ENCODE measurements at regions not wholly inside any gene's neighbourhood (a gene's known extent, or its start where the extent isn't known, plus 50 kb on each side); places are given as distances from the start of the nearest gene placed in this dataset.

- no peak for DNase-seq
- Histone ChIP-seq H3K4me3 (ENCODE audit: low read depth, low read length) (no peak overlapping the region), H3K27me3 (replicated peaks) (no peaks in the 10 kb centered on the region), H3K27ac (no peak overlapping the region), H3K36me3 (replicated peaks) (no peaks in the 10 kb centered on the region)
- TF ChIP-seq, protein P1, sequence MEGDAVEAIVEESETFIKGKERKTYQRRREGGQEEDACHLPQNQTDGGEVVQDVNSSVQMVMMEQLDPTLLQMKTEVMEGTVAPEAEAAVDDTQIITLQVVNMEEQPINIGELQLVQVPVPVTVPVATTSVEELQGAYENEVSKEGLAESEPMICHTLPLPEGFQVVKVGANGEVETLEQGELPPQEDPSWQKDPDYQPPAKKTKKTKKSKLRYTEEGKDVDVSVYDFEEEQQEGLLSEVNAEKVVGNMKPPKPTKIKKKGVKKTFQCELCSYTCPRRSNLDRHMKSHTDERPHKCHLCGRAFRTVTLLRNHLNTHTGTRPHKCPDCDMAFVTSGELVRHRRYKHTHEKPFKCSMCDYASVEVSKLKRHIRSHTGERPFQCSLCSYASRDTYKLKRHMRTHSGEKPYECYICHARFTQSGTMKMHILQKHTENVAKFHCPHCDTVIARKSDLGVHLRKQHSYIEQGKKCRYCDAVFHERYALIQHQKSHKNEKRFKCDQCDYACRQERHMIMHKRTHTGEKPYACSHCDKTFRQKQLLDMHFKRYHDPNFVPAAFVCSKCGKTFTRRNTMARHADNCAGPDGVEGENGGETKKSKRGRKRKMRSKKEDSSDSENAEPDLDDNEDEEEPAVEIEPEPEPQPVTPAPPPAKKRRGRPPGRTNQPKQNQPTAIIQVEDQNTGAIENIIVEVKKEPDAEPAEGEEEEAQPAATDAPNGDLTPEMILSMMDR (IDR thresholded peaks at IDR 0.05; ENCODE audit: low read depth, low read length, missing control alignments) = no peak
- in situ Hi-C loops (cut with HindIII; ENCODE audit: low pct_ligation_motif_present, low sequenced_read_pairs) = no loop called here
These were observed 109.7 kb upstream of the LHX5 start for GRCh38 chr12:113581342-113581741.

DNA sequence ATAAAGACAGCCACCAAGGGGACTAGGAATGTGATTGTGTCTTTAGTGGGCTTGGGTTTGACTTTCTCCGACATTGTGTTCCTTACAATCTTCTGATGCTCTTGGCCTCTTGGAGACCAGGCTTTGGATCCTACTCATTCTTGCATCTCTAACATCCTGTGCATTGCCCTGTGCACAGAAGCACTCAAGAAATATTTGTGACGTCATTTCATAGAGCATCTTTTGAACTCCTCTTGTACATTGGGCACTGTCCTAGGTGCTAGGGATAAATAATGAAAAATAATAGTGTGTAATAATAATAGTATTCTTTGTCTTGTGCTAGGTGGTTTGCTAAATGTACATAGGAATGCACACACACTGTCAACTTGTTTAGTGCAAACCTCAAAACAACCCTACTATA, 108.8 kb upstream of the LHX5 start:
- TF ChIP-seq, protein P1 (IDR thresholded peaks at IDR 0.05; ENCODE audit: low read depth, low read length, missing control alignments) = no peak
- Histone ChIP-seq H3K27me3 (replicated peaks) (no peaks in the 10 kb centered on the region), H3K4me3 (ENCODE audit: low read depth, low read length) (no peak overlapping the region), H3K36me3 (replicated peaks) (no peaks in the 10 kb centered on the region), H3K27ac (no peak overlapping the region)
- DNase-seq = no peak
- in situ Hi-C loops (cut with HindIII; ENCODE audit: low pct_ligation_motif_present, low sequenced_read_pairs) = no loop called here

DNA sequence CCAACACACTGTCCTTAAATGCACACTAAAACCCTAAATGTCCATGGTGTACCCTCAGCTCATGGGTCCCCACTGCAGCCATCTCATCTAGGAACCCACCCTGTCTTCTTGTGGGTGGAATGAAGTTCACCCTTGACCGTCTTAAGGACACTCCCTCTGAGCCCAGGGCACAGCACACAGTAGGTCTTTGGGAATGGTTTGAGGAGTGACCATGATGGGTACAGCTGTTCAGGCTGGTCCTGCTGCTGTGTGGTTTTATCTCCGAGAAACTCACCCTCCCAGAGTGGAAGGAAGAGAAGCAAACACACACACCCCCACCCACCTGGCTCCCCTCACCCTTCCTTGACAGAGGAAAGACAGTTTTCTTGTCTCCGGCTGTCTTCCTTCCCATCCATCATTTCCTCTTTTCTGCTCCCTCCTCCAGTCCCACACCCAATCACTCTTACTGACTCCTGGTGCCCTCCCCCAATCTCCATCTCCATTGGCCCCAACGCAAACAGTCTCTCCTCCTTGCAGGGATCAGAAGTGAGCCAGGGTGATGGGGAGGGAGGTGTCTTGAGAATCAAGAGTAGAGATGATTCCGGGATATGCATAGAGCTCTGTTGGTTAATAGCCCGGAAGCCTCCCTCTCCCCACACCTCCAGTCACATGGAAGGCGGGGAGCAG, 105.9 kb upstream of the LHX5 start:
- in situ Hi-C loops (cut with HindIII; ENCODE audit: low pct_ligation_motif_present, low sequenced_read_pairs) = no loop called here
- Histone ChIP-seq H3K4me3 (ENCODE audit: low read depth, low read length) (no peak overlapping the region), H3K36me3 (replicated peaks) (no peaks in the 10 kb centered on the region), H3K27me3 (replicated peaks) (no peaks in the 10 kb centered on the region), H3K27ac (no peak overlapping the region)
- no peak for DNase-seq
- TF ChIP-seq, protein P1 (IDR thresholded peaks at IDR 0.05; ENCODE audit: low read depth, low read length, missing control alignments) = no peak

DNA sequence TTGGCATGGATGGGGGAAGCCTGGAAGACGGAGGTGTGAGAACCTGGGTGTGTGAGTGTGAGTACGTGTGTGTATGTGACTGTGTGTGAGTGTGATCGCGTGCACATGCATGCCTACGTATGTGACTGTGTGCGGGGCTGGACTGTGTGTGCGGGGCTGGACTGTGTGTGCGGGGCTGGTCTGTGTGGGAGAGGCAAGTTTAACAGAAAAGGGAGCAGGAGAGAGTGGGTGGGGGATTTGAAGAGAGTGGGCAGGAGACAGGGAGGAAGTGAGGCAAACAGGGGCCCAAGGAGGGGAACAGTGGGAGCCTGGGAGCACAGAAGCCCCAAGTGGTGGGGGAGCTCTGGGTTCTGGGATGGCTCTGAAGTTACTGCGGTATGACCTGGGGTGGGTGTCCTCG, 103.7 kb upstream of the LHX5 start:
- DNase-seq = no peak
- Histone ChIP-seq H3K27me3 (replicated peaks) (no peaks in the 10 kb centered on the region), H3K4me3 (ENCODE audit: low read depth, low read length) (no peak overlapping the region), H3K27ac (no peak overlapping the region), H3K36me3 (replicated peaks) (no peaks in the 10 kb centered on the region)
- TF ChIP-seq, protein P1 (IDR thresholded peaks at IDR 0.05; ENCODE audit: low read depth, low read length, missing control alignments) = no peak
- in situ Hi-C loops (cut with HindIII; ENCODE audit: low pct_ligation_motif_present, low sequenced_read_pairs) = no loop called here

GRCh38 chr12:113573148-113573547, 101.5 kb upstream of the LHX5 start:
- H3K27ac ChIP-seq = no peak overlapping the region
- TF ChIP-seq, protein P1 (IDR thresholded peaks at IDR 0.05; ENCODE audit: low read depth, low read length, missing control alignments) = no peak
- in situ Hi-C loops (cut with HindIII; ENCODE audit: low pct_ligation_motif_present, low sequenced_read_pairs) = no loop called here
- H3K27me3 ChIP-seq (replicated peaks) = no peaks in the 10 kb centered on the region
- no peak for DNase-seq
- H3K4me3 ChIP-seq (ENCODE audit: low read depth, low read length) = no peak overlapping the region
- H3K36me3 ChIP-seq (replicated peaks) = no peaks in the 10 kb centered on the region

- TF ChIP-seq, protein P1 (IDR thresholded peaks at IDR 0.05; ENCODE audit: low read depth, low read length, missing control alignments) = no peak
- Histone ChIP-seq H3K27me3 (replicated peaks) (no peaks in the 10 kb centered on the region), H3K36me3 (replicated peaks) (no peaks in the 10 kb centered on the region), H3K27ac (no peak overlapping the region), H3K4me3 (ENCODE audit: low read depth, low read length) (no peak overlapping the region)
- in situ Hi-C loops (cut with HindIII; ENCODE audit: low pct_ligation_motif_present, low sequenced_read_pairs) = no loop called here
- DNase-seq = no peak
These were observed 100.0 kb upstream of the LHX5 start for GRCh38 chr12:113571713-113572112.

Measured in brain microvascular endothelial cell (primary cell).